BLaER1 treated with 17β-estradiol and CSF1 and Interleukin-3, amounts not matched to agents 10 nM and 100 nM (cell line): ENCODE measurements at regions not wholly inside any gene's neighbourhood (a gene's known extent, or its start where the extent isn't known, plus 50 kb on each side); places are given as distances from the start of the nearest gene placed in this dataset.

Source experiments
- H3K27ac ChIP-seq, 11 experiments: shearing (Covaris generic); formaldehyde crosslinking; 2 replicates each; pipeline ENCODE4 v1.8.1; 2022
- H3K27me3 ChIP-seq, 11 experiments: shearing (Covaris generic); formaldehyde crosslinking; 2 replicates each; pipeline ENCODE4 v1.8.1; 2022
- H3K36me3 ChIP-seq, 11 experiments: shearing (Covaris generic); formaldehyde crosslinking; 2 replicates each; pipeline ENCODE4 v1.8.1; 2022
- H3K4me1 ChIP-seq, 10 experiments: shearing (Covaris generic); formaldehyde crosslinking; 2 replicates each; pipeline ENCODE4 v1.8.1; 2022
- H3K4me2 ChIP-seq, 11 experiments: shearing (Covaris generic); formaldehyde crosslinking; 2 replicates each; pipeline ENCODE4 v1.8.1; 2022
- H3K4me3 ChIP-seq, 10 experiments: shearing (Covaris generic); formaldehyde crosslinking; 2 replicates each; pipeline ENCODE4 v1.8.1; 2022
- H3K9ac ChIP-seq, 11 experiments: shearing (Covaris generic); formaldehyde crosslinking; 2 replicates each; pipeline ENCODE4 v1.8.1; 2022
- H3K9me3 ChIP-seq, 11 experiments: shearing (Covaris generic); formaldehyde crosslinking; replicated peaks in 1 of 11; 2 replicates each; pipeline ENCODE4 v1.8.1; 2022
- H4K20me1 ChIP-seq, 11 experiments: shearing (Covaris generic); formaldehyde crosslinking; 2 replicates each; pipeline ENCODE4 v1.8.1; 2022
- Cebpa-rat ChIP-seq, 11 experiments: shearing (Covaris generic); IDR thresholded peaks; 2 replicates each; pipeline ENCODE4 v1.8.1; 2022

DNA sequence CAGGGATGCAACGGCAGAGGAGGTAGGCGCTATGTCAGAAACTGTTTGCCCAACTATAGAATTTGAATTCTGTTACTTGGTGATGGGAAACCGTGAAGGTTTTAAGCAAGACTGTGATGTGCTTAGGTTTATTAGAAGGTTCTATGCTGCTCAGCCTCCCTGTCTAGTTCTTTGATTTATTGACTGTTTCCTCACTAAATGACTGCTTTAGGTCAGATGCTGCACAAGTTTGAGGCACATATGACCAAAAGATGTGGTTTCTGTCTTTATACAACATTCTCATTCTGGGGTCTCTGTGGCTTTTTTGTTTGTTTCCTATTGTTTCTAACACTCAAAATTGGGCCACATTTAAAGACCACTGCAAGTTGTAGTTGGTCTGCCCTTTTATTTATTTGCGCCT is 323.0 kb upstream of the OBI1 start:
- Histone ChIP-seq H3K4me1 (no peaks in the 10 kb centered on the region), H3K9ac (no peak overlapping the region), H4K20me1 (no peaks in the 10 kb centered on the region), H3K27me3 (no peaks in the 10 kb centered on the region), H3K36me3 (no peaks in the 10 kb centered on the region), H3K4me3 (no peak overlapping the region), H3K27ac (no peak overlapping the region), H3K4me2 (no peak overlapping the region), H3K9me3 (no peaks in the 10 kb centered on the region)
- TF ChIP-seq Cebpa-rat (IDR thresholded peaks at IDR 0.05), result no peak

GRCh38 chr13:78979349-78979748 is 320.4 kb upstream of the OBI1 start:
- Histone ChIP-seq H4K20me1 (no peaks in the 10 kb centered on the region), H3K27me3 (no peaks in the 10 kb centered on the region), H3K4me2 (no peak overlapping the region), H3K36me3 (no peaks in the 10 kb centered on the region), H3K4me1 (no peaks in the 10 kb centered on the region), H3K9me3 (no peaks in the 10 kb centered on the region), H3K27ac (no peak overlapping the region), H3K9ac (no peak overlapping the region), H3K4me3 (no peak overlapping the region)
- no peak for TF ChIP-seq Cebpa-rat (IDR thresholded peaks at IDR 0.05)

GRCh38 chr13:78978381-78978998 is 319.5 kb upstream of the OBI1 start:
- Histone ChIP-seq H3K27me3 (no peaks in the 10 kb centered on the region), H3K27ac (no peak overlapping the region), H3K4me2 (no peak overlapping the region), H4K20me1 (no peaks in the 10 kb centered on the region), H3K9ac (no peak overlapping the region), H3K4me3 (no peak overlapping the region), H3K4me1 (no peaks in the 10 kb centered on the region), H3K9me3 (no peaks in the 10 kb centered on the region), H3K36me3 (no peaks in the 10 kb centered on the region)
- no peak for TF ChIP-seq Cebpa-rat (IDR thresholded peaks at IDR 0.05)

GRCh38 chr13:78977311-78977710 is 318.4 kb upstream of the OBI1 start:
- Histone ChIP-seq H3K27ac (no peak overlapping the region), H3K4me1 (no peaks in the 10 kb centered on the region), H3K9ac (no peak overlapping the region), H3K27me3 (no peaks in the 10 kb centered on the region), H3K36me3 (no peaks in the 10 kb centered on the region), H4K20me1 (no peaks in the 10 kb centered on the region), H3K9me3 (no peaks in the 10 kb centered on the region), H3K4me3 (no peak overlapping the region), H3K4me2 (no peak overlapping the region)
- TF ChIP-seq Cebpa-rat (IDR thresholded peaks at IDR 0.05), result no peak

- H3K9ac ChIP-seq, result no peak overlapping the region
- no peak overlapping the region for H3K4me2 ChIP-seq
- H3K4me1 ChIP-seq, result no peaks in the 10 kb centered on the region
- H3K4me3 ChIP-seq, result no peak overlapping the region
- no peaks in the 10 kb centered on the region for H3K9me3 ChIP-seq
- no peaks in the 10 kb centered on the region for H3K27me3 ChIP-seq
- H3K36me3 ChIP-seq, result no peaks in the 10 kb centered on the region
- no peak overlapping the region for H3K27ac ChIP-seq
- no peaks in the 10 kb centered on the region for H4K20me1 ChIP-seq
- no peak for TF ChIP-seq Cebpa-rat (IDR thresholded peaks at IDR 0.05)
Observed at GRCh38 chr13:78976696-78977095, 317.7 kb upstream of the OBI1 start.

GRCh38 chr13:78972561-78972960 is 313.6 kb upstream of the OBI1 start:
- no peak overlapping the region for H3K27ac ChIP-seq
- no peaks in the 10 kb centered on the region for H3K36me3 ChIP-seq
- H3K27me3 ChIP-seq, result no peaks in the 10 kb centered on the region
- H3K4me2 ChIP-seq, result no peak overlapping the region
- H3K4me3 ChIP-seq, result no peak overlapping the region
- H3K9ac ChIP-seq, result no peak overlapping the region
- no peak for TF ChIP-seq Cebpa-rat (IDR thresholded peaks at IDR 0.05)
- no peaks in the 10 kb centered on the region for H3K9me3 ChIP-seq
- H3K4me1 ChIP-seq, result no peaks in the 10 kb centered on the region
- no peaks in the 10 kb centered on the region for H4K20me1 ChIP-seq

DNA sequence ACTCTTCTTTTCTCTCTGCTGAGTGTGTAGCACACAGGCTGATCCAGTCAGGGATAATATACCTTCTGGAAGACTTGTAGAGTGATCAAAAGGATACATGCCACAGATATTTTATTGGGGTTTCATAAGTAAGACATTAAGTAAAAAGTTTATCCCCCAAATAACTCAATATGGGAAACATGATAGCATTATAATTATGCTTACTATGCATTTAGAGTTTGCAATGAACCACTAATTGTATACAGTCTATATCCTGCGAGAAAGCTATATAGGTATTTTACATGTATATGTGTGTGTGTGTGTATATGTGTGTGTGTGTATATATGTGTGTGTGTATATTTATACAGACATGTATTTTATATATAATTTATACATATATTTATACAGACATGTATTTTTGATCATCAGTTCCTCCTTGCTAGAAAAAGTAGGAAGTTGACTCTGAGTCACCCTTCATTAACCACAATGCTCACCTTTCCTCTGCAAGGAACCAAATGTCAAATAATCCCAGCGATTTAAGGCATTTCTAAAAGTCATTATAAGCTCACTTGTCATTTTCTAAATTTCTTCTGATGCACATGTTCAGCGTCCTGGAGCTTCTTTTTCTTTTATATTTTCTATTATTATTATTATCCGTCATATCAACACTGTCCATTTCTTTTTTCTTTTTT is 312.5 kb upstream of the OBI1 start:
- no peaks in the 10 kb centered on the region for H4K20me1 ChIP-seq
- H3K36me3 ChIP-seq, result no peaks in the 10 kb centered on the region
- no peak overlapping the region for H3K4me2 ChIP-seq
- no peak overlapping the region for H3K27ac ChIP-seq
- no peaks in the 10 kb centered on the region for H3K9me3 ChIP-seq
- no peaks in the 10 kb centered on the region for H3K4me1 ChIP-seq
- H3K27me3 ChIP-seq, result no peaks in the 10 kb centered on the region
- TF ChIP-seq Cebpa-rat (IDR thresholded peaks at IDR 0.05), result no peak
- no peak overlapping the region for H3K9ac ChIP-seq
- no peak overlapping the region for H3K4me3 ChIP-seq

- H3K9ac ChIP-seq, result no peak overlapping the region
- H3K27ac ChIP-seq, result no peak overlapping the region
- no peaks in the 10 kb centered on the region for H3K36me3 ChIP-seq
- TF ChIP-seq Cebpa-rat (IDR thresholded peaks at IDR 0.05), result no peak
- H3K27me3 ChIP-seq, result no peaks in the 10 kb centered on the region
- H3K9me3 ChIP-seq, result no peaks in the 10 kb centered on the region
- no peaks in the 10 kb centered on the region for H4K20me1 ChIP-seq
- no peak overlapping the region for H3K4me2 ChIP-seq
- no peak overlapping the region for H3K4me3 ChIP-seq
- no peaks in the 10 kb centered on the region for H3K4me1 ChIP-seq
Observed at GRCh38 chr13:78960881-78961280, 301.9 kb upstream of the OBI1 start.

- Histone ChIP-seq H3K36me3 (no peaks in the 10 kb centered on the region), H3K9me3 (no peaks in the 10 kb centered on the region), H3K4me3 (no peak overlapping the region), H3K9ac (no peak overlapping the region), H3K4me2 (no peak overlapping the region), H3K4me1 (no peaks in the 10 kb centered on the region), H4K20me1 (no peaks in the 10 kb centered on the region), H3K27me3 (no peaks in the 10 kb centered on the region), H3K27ac (no peak overlapping the region)
- TF ChIP-seq Cebpa-rat (IDR thresholded peaks at IDR 0.05), result no peak
Observed at GRCh38 chr13:78958006-78958405, 299.1 kb upstream of the OBI1 start.

- no peak for TF ChIP-seq Cebpa-rat (IDR thresholded peaks at IDR 0.05)
- H3K9ac ChIP-seq, result no peak overlapping the region
- no peaks in the 10 kb centered on the region for H3K9me3 ChIP-seq
Observed at GRCh38 chr13:78940455-78941130, 281.6 kb upstream of the OBI1 start.

More at GRCh38 chr13:78940455-78941130, 281.6 kb upstream of the OBI1 start:
- H3K4me1 ChIP-seq, result no peaks in the 10 kb centered on the region
- no peaks in the 10 kb centered on the region for H4K20me1 ChIP-seq
- no peaks in the 10 kb centered on the region for H3K36me3 ChIP-seq
- H3K27me3 ChIP-seq, result no peaks in the 10 kb centered on the region
- no peak overlapping the region for H3K4me3 ChIP-seq
- no peak overlapping the region for H3K27ac ChIP-seq
- H3K4me2 ChIP-seq, result no peak overlapping the region
